ENCODE measurements at regions not wholly inside any gene's neighbourhood (a gene's known extent, or its start where the extent isn't known, plus 50 kb on each side); places are given as distances from the start of the nearest gene placed in this dataset.

GRCh38 chr15:31609258-31609681 lies 282.6 kb downstream of the KLF13 start:
- Histone ChIP-seq H4K20me1 (replicated peaks; ENCODE audit: control insufficient read depth, extremely low read depth, insufficient read depth, low read length) (no peaks in the 10 kb centered on the region), H3K27me3 (ENCODE audit: control insufficient read depth in 2 of 2, insufficient read depth in 2 of 2, low read length in 2 of 2) (no peaks in the 10 kb centered on the region), H3K4me3 (replicated peaks in 1 of 3; ENCODE audit: insufficient read depth in 1 of 3, low read depth in 1 of 3, low read length in 3 of 3) (no peak overlapping the region), H3K27ac (ENCODE audit: insufficient read depth, low read depth, low read length) (no peak overlapping the region), H3K9ac (replicated peaks; ENCODE audit: extremely low read depth, insufficient read depth, low read length) (no peak overlapping the region), H3K4me1 (ENCODE audit: control insufficient read depth, extremely low read depth, insufficient read depth, low read length) (no peaks in the 10 kb centered on the region), H3K79me2 (ENCODE audit: control insufficient read depth, insufficient read depth, low read length) (no peaks in the 10 kb centered on the region), H3K36me3 (ENCODE audit: control insufficient read depth in 2 of 2, extremely low read depth in 1 of 2, insufficient read depth in 2 of 2, low read length in 2 of 2) (no peaks in the 10 kb centered on the region), H2AFZ (ENCODE audit: low read depth, low read length) (no peak overlapping the region), H3K4me2 (ENCODE audit: insufficient read depth, low read length) (no peak overlapping the region), H3K9me1 (replicated peaks; ENCODE audit: control insufficient read depth, extremely low read depth, insufficient read depth, low read length) (no peaks in the 10 kb centered on the region), H3K9me3 (replicated peaks; ENCODE audit: control insufficient read depth, insufficient read depth, low read length) (no peaks in the 10 kb centered on the region)
- TF ChIP-seq FOS (IDR thresholded peaks at IDR 0.05; ENCODE audit: borderline replicate concordance, insufficient read depth, low read length) (no peak), EZH2 (IDR thresholded peaks at IDR 0.05; ENCODE audit: borderline replicate concordance, low read depth, low read length, severe bottlenecking) (no peak), POLR2A (IDR thresholded peaks at IDR 0.05; ENCODE audit: low read depth, low read length) (no peak), JUN (IDR thresholded peaks at IDR 0.05; ENCODE audit: borderline replicate concordance, insufficient read depth, insufficient read length, low read depth) (no peak), GATA2 (IDR thresholded peaks at IDR 0.05; ENCODE audit: insufficient read depth, insufficient read length, low read depth, low read length) (no peak), CTCF (IDR thresholded peaks at IDR 0.05; ENCODE audit: extremely low read depth in 1 of 2, insufficient read depth in 1 of 2, low read depth in 1 of 2, low read length in 2 of 2) (no peak), MAX (IDR thresholded peaks at IDR 0.05; ENCODE audit: insufficient read depth, insufficient read length) (no peak), MYC (IDR thresholded peaks at IDR 0.05; ENCODE audit: low read depth, low read length) (no peak), POLR2AphosphoS5 (IDR thresholded peaks at IDR 0.05; ENCODE audit: insufficient read depth, low read depth, low read length) (no peak)
- FAIRE-seq (no peak), DNase-seq (ENCODE audit: low read depth, low spot score) (no peak)
- POLR2A ChIA-PET = no interaction called here
- intact Hi-C loops (cut with micrococcal nuclease) = no loop called here
- dilution Hi-C loops (cut with MboI; ENCODE audit: extremely low pct_ligation_motif_present, low sequenced_read_pairs) = no loop called here
- no TSS peak for BruUV-seq (replicated peaks)
- CTCF ChIA-PET = no interaction called here

Data from endothelial cell of umbilical vein (primary cell).